A549 (cell line): ENCODE measurements at regions not wholly inside any gene's neighbourhood (a gene's known extent, or its start where the extent isn't known, plus 50 kb on each side); places are given as distances from the start of the nearest gene placed in this dataset.

ENCODE experiments used
- ATAC-seq, 2 experiments: fragments of 200-7000 bp in 1 of 2; fragments of >200 bp in 1 of 2; cut with Nextera tagmentation in 1 of 2; cut with Tn5 transposase in 1 of 2; 3 replicates each; pipeline versions ENCODE4 v1.8.0 to v1.9.1; 2018 to 2020; ENCODE audit warnings: mild to moderate bottlenecking in 1 of 2, moderate library complexity in 1 of 2
- CTCF ChIA-PET: fragments of 300-600 bp; sonication (Branson Sonifier 250); formaldehyde crosslinking; extraction: SDS; loops from one replicate; lab custom pipeline; 2021; ENCODE audit warnings: antibody characterized with exemption, inconsistent platforms; lab: Yijun Ruan, JAX
- POLR2A ChIA-PET: fragments of 350-600 bp; formaldehyde crosslinking; extraction: SDS; loops from one replicate; lab custom pipeline; 2021; ENCODE audit warnings: antibody characterized with exemption, inconsistent platforms; lab: Yijun Ruan, JAX
- DNase-seq, 2 experiments: peaks; one replicate each; pipeline versions ENCODE4 v3.0.0 to v3.0.0-alpha.2; 2011 to 2016; ENCODE audit warnings: low read depth in 1 of 2, low spot score in 1 of 2
- FAIRE-seq: peaks from 2 replicates; lab custom pipeline; 2011; peaks lifted over from hg19 to GRCh38; lab: Jason Lieb, UNC
- H3K27ac ChIP-seq, 2 experiments: fragments of >200 bp; sonication (Bioruptor Twin); formaldehyde crosslinking; 3 replicates each; pipeline ENCODE4 v1.5.1; 2016 to 2017
- H3K4me1 ChIP-seq: fragments of >200 bp; sonication (Bioruptor Twin); formaldehyde crosslinking; 3 replicates; pipeline ENCODE4 v1.6.1; 2016
- H3K4me2 ChIP-seq: fragments of >200 bp; sonication (Bioruptor Twin); formaldehyde crosslinking; 3 replicates; pipeline ENCODE4 v1.6.1; 2016
- H3K4me3 ChIP-seq: fragments of >200 bp; sonication (Bioruptor Twin); formaldehyde crosslinking; 3 replicates; pipeline ENCODE4 v1.5.1; 2016
- H3K9me3 ChIP-seq: fragments of >200 bp; sonication (Bioruptor Twin); formaldehyde crosslinking; 3 replicates; pipeline ENCODE4 v1.6.1; 2016
- CBX2 ChIP-seq: fragments of 200-600 bp; sonication (generic); IDR thresholded peaks from 2 replicates; pipeline ENCODE4 v1.6.1; 2016; ENCODE audit warnings: low read depth, mild to moderate bottlenecking, borderline replicate concordance
- CHD2 ChIP-seq: fragments of 150-350 bp; IDR thresholded peaks from 2 replicates; pipeline ENCODE4 v1.6.1; 2014; ENCODE audit warnings: low read length; ENCODE audit not compliant: partially characterized antibody
- CHD4 ChIP-seq: fragments of 200-600 bp; sonication (generic); IDR thresholded peaks from 2 replicates; pipeline ENCODE4 v1.6.1; 2016; ENCODE audit warnings: antibody characterized with exemption, mild to moderate bottlenecking, borderline replicate concordance
- EHF ChIP-seq: fragments of 250-450 bp; sonication (Bioruptor Pico); IDR thresholded peaks from 2 replicates; pipeline ENCODE4 v1.5.0; 2020; ENCODE audit warnings: mild to moderate bottlenecking
- EP300 ChIP-seq, 2 experiments: fragments of >200 bp; sonication (Bioruptor Twin); formaldehyde crosslinking; IDR thresholded peaks; 2 replicates in 1 of 2; 3 replicates in 1 of 2; pipeline ENCODE4 v1.6.1; 2016 to 2017
- FOSB ChIP-seq: fragments of 250-450 bp; sonication (Bioruptor Pico); IDR thresholded peaks from 2 replicates; pipeline ENCODE4 v1.5.0; 2020; ENCODE audit warnings: mild to moderate bottlenecking, moderate library complexity
- FOSL2 ChIP-seq, 2 experiments: fragments of 450-650 bp in 1 of 2; fragments of >200 bp in 1 of 2; sonication (Bioruptor Twin) in 1 of 2; formaldehyde crosslinking; IDR thresholded peaks; 2 replicates each; pipeline versions ENCODE4 v1.5.0 to v1.6.1; 2016 to 2020; ENCODE audit warnings: mild to moderate bottlenecking in 1 of 2, moderate library complexity in 1 of 2
- HDAC2 ChIP-seq: fragments of 200-600 bp; sonication (generic); IDR thresholded peaks from 2 replicates; pipeline ENCODE4 v1.6.1; 2016
- HOXA7 ChIP-seq: fragments of 250-450 bp; sonication (Bioruptor Pico); IDR thresholded peaks from 2 replicates; pipeline ENCODE4 v1.5.0; 2020; ENCODE audit warnings: mild to moderate bottlenecking, moderate library complexity
- HOXB13 ChIP-seq: fragments of 250-450 bp; sonication (Bioruptor Pico); IDR thresholded peaks from 2 replicates; pipeline ENCODE4 v1.5.0; 2020; ENCODE audit warnings: low read depth, mild to moderate bottlenecking, moderate library complexity
- HOXB5 ChIP-seq: fragments of 250-450 bp; sonication (Bioruptor Pico); IDR thresholded peaks from 2 replicates; pipeline ENCODE4 v1.5.0; 2020; ENCODE audit warnings: mild to moderate bottlenecking, moderate library complexity
- KDM1A ChIP-seq: fragments of 200-600 bp; sonication (generic); IDR thresholded peaks from 2 replicates; pipeline ENCODE4 v1.6.1; 2016; ENCODE audit warnings: low read depth, mild to moderate bottlenecking
- KDM5A ChIP-seq: fragments of 200-600 bp; sonication (generic); IDR thresholded peaks from 2 replicates; pipeline ENCODE4 v1.6.1; 2016; ENCODE audit warnings: antibody characterized with exemption, mild to moderate bottlenecking
- MAZ ChIP-seq: fragments of 150-350 bp; IDR thresholded peaks from 2 replicates; pipeline ENCODE4 v1.6.1; 2014; ENCODE audit warnings: antibody characterized with exemption, low read depth, low read length, borderline replicate concordance
- MYC ChIP-seq: IDR thresholded peaks from 2 replicates; pipeline ENCODE4 v1.6.1; 2012; ENCODE audit warnings: mild to moderate bottlenecking, inconsistent platforms, low read length, improper control_type of control experiment, borderline replicate concordance
- NPAS2 ChIP-seq: fragments of 250-450 bp; sonication (Bioruptor Pico); IDR thresholded peaks from 2 replicates; pipeline ENCODE4 v1.8.0; 2022; ENCODE audit warnings: mild to moderate bottlenecking, moderate library complexity, borderline replicate concordance
- RAD21 ChIP-seq, 2 experiments: fragments of >200 bp in 1 of 2; sonication (Bioruptor Twin) in 1 of 2; formaldehyde crosslinking in 1 of 2; IDR thresholded peaks in 1 of 2; conservative IDR thresholded peaks in 1 of 2; 2 replicates in 1 of 2; 3 replicates in 1 of 2; pipeline ENCODE4 v1.6.1; 2012 to 2018; ENCODE audit warnings: inconsistent platforms in 1 of 2
- RARB ChIP-seq: fragments of 250-450 bp; sonication (Bioruptor Pico); IDR thresholded peaks from 2 replicates; pipeline ENCODE4 v1.8.0; 2021; ENCODE audit warnings: mild to moderate bottlenecking, moderate library complexity
- RCOR1 ChIP-seq: fragments of 150-350 bp; IDR thresholded peaks from 2 replicates; pipeline ENCODE4 v1.6.1; 2014; ENCODE audit warnings: antibody characterized with exemption, low read length, low read depth
- SREBF2 ChIP-seq: fragments of 450-650 bp; IDR thresholded peaks from 2 replicates; pipeline ENCODE4 v1.6.1; 2014; ENCODE audit warnings: mild to moderate bottlenecking, moderate library complexity
- ZC3H11A ChIP-seq: fragments of 450-650 bp; IDR thresholded peaks from 2 replicates; pipeline ENCODE4 v1.6.1; 2014; ENCODE audit warnings: antibody characterized with exemption, mild to moderate bottlenecking
- WGBS: methylation state at CpG from one replicate; pipeline ENCODE4 v1.1.6; 2017; ENCODE audit errors: missing lambda C conversion rate; 5-methylcytosine and 5-hydroxymethylcytosine counted together
- TF ChIP-seq, protein P1 (sequence below): IDR thresholded peaks from 2 replicates; pipeline ENCODE4 v1.6.1; 2012
- TF ChIP-seq, protein P2 (sequence below): fragments of 250-450 bp; sonication (Bioruptor Pico); IDR thresholded peaks from 2 replicates; pipeline ENCODE4 v1.5.0; 2020; ENCODE audit warnings: low read depth, mild to moderate bottlenecking, moderate library complexity
- TF ChIP-seq, protein P3 (sequence below): fragments of 250-450 bp; sonication (Bioruptor Pico); IDR thresholded peaks from 2 replicates; pipeline ENCODE4 v1.5.0; 2021; ENCODE audit warnings: mild to moderate bottlenecking, moderate library complexity, borderline replicate concordance
- TF ChIP-seq, protein P4 (sequence below): fragments of >200 bp; sonication (Bioruptor Twin); formaldehyde crosslinking; IDR thresholded peaks from 2 replicates; pipeline ENCODE4 v1.6.1; 2016
- TF ChIP-seq, protein P5 (sequence below): IDR thresholded peaks from 2 replicates; pipeline ENCODE4 v1.6.1; 2012

DNA sequence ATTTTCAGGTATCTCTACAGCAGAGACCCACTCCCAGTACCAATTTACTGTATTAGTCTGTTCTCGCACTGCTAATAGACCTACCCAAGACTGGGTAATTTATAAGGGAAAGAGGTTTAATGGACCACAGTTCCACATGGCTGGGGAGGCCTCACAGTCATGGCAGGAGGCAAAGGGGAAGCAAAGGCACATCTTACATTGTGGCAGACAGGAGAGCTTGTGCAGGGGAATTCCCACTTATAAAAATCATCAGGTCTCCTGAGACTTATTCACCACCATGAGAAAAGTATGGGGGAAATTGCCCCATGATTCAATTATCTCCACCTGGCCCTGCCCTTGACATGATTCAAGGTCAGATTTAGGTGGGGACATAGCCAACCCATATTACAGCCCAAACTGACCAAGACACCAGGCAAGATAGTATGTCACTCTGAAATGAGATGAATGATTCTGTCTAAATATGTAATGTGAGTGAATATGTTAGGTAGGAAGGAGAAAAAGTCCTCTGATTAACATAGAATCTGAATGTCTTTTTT lies 182.5 kb upstream of the CDH12 start:
- ChIA-PET CTCF (no interaction called here), POLR2A (no interaction called here)
- Histone ChIP-seq H3K4me1 (no peaks in the 10 kb centered on the region), H3K9me3 (no peaks in the 10 kb centered on the region), H3K4me3 (no peak overlapping the region), H3K27ac (no peak overlapping the region), H3K4me2 (no peak overlapping the region)
- 25% methylated on average over 1 of the region's 1 CpG for WGBS
- ATAC-seq (no peak), FAIRE-seq (no peak), DNase-seq (no peak)
- TF ChIP-seq, protein P1, sequence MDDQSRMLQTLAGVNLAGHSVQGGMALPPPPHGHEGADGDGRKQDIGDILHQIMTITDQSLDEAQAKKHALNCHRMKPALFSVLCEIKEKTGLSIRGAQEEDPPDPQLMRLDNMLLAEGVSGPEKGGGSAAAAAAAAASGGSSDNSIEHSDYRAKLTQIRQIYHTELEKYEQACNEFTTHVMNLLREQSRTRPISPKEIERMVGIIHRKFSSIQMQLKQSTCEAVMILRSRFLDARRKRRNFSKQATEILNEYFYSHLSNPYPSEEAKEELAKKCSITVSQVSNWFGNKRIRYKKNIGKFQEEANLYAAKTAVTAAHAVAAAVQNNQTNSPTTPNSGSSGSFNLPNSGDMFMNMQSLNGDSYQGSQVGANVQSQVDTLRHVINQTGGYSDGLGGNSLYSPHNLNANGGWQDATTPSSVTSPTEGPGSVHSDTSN, result no peak
- TF ChIP-seq, protein P2, sequence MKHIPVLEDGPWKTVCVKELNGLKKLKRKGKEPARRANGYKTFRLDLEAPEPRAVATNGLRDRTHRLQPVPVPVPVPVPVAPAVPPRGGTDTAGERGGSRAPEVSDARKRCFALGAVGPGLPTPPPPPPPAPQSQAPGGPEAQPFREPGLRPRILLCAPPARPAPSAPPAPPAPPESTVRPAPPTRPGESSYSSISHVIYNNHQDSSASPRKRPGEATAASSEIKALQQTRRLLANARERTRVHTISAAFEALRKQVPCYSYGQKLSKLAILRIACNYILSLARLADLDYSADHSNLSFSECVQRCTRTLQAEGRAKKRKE, result no peak
- TF ChIP-seq EP300 (IDR thresholded peaks at IDR 0.05) (no peak), SREBF2 (no peak), RCOR1 (no peak), FOSL2 (IDR thresholded peaks at IDR 0.05) (no peak), FOSL2 (CRISPR knock-in tag; IDR thresholded peaks at IDR 0.05) (no peak)
- TF ChIP-seq, protein P3, sequence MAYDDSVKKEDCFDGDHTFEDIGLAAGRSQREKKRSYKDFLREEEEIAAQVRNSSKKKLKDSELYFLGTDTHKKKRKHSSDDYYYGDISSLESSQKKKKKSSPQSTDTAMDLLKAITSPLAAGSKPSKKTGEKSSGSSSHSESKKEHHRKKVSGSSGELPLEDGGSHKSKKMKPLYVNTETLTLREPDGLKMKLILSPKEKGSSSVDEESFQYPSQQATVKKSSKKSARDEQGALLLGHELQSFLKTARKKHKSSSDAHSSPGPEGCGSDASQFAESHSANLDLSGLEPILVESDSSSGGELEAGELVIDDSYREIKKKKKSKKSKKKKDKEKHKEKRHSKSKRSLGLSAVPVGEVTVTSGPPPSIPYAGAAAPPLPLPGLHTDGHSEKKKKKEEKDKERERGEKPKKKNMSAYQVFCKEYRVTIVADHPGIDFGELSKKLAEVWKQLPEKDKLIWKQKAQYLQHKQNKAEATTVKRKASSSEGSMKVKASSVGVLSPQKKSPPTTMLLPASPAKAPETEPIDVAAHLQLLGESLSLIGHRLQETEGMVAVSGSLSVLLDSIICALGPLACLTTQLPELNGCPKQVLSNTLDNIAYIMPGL (CRISPR knock-in tag), result no peak

DNA sequence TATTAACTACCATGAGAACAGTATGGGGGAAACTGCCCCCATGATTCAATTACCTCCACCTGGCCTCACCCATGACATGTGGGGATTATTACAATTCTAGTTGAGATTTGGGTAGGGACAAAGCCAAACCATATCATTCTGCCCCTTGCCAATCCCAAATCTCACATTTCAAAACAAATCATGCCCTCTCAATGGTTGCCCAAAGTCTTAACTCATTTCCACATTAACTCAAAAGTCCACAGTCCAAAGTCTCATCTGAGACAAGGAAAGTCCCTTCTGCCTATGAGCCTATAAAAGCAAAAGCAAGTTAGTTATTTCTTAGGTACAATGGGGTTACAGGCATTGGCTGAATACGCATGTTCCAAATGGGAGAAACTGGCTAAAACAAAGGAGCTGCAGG lies 180.7 kb upstream of the CDH12 start:
- FAIRE-seq, result no peak
- H3K4me2 ChIP-seq, result no peak overlapping the region
- ChIA-PET CTCF (no interaction called here), POLR2A (no interaction called here)
- H3K27ac ChIP-seq, result no peak overlapping the region
- no peak for ATAC-seq
- no peaks in the 10 kb centered on the region for H3K9me3 ChIP-seq
- H3K4me1 ChIP-seq, result no peaks in the 10 kb centered on the region
- TF ChIP-seq CHD4 (no peak), MYC (no peak), KDM1A (no peak), KDM5A (no peak), CBX2 (no peak), FOSB (CRISPR knock-in tag) (no peak), HOXA7 (CRISPR knock-in tag) (no peak), HOXB5 (CRISPR knock-in tag) (no peak), ZC3H11A (no peak), MAZ (no peak)
- TF ChIP-seq, protein P4, sequence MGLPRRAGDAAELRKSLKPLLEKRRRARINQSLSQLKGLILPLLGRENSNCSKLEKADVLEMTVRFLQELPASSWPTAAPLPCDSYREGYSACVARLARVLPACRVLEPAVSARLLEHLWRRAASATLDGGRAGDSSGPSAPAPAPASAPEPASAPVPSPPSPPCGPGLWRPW, result no peak
- no peak for DNase-seq
- WGBS, result 29% methylated on average over 1 of the region's 1 CpG
- H3K4me3 ChIP-seq, result no peak overlapping the region

DNA sequence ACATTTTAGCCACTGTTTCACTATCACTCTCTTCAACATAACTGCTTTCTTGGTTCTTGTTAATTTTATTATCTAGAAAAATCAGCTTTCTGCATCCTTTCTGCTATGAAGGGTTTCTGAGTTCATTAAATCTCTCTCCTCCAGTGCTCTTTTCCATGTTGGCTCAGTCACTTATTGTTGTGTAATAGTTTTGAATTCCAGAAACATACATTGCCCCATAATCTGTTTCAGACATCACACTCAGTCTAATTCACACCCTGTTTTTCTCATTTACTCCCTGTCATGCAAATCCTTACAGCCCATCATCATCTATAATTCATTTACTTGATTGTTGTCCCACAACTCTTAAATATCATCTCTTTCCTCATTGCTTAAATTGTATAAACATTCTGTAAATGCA lies 176.1 kb upstream of the CDH12 start:
- ChIA-PET POLR2A (no interaction called here), CTCF (no interaction called here)
- H3K4me2 ChIP-seq, result no peak overlapping the region
- no peak overlapping the region for H3K27ac ChIP-seq
- H3K4me3 ChIP-seq, result no peak overlapping the region
- no peak for TF ChIP-seq RAD21 (conservative IDR thresholded peaks at IDR 0.05 in 1 of 2, IDR thresholded peaks at IDR 0.05 in 1 of 2)
- no peak for TF ChIP-seq NPAS2
- TF ChIP-seq, protein P5, sequence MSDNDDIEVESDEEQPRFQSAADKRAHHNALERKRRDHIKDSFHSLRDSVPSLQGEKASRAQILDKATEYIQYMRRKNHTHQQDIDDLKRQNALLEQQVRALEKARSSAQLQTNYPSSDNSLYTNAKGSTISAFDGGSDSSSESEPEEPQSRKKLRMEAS, result no peak
- no peak for TF ChIP-seq HOXB5 (CRISPR knock-in tag)
- TF ChIP-seq RARB (CRISPR knock-in tag), result no peak
- no peak for TF ChIP-seq HOXB13 (CRISPR knock-in tag)
- TF ChIP-seq HDAC2, result no peak
- no peak for TF ChIP-seq EHF (CRISPR knock-in tag)
- TF ChIP-seq SREBF2, result no peak
- TF ChIP-seq, protein P2, result no peak
- no peak for TF ChIP-seq CHD2
- TF ChIP-seq, all 56 proteins: peak for 0
- no peak for DNase-seq
- Histone ChIP-seq H3K9me3 (no peaks in the 10 kb centered on the region), H3K4me1 (no peaks in the 10 kb centered on the region)
- ATAC-seq, result no peak
- no peak for FAIRE-seq
